Kidney (tissue), 13 donors: ENCODE measurements at regions not wholly inside any gene's neighbourhood (a gene's known extent, or its start where the extent isn't known, plus 50 kb on each side); places are given as distances from the start of the nearest gene placed in this dataset.

Experiments used
- DNase-seq, 5 donors: peaks; one replicate each; pipeline ENCODE4 v3.0.0-alpha.2; 2013 to 2020
- FAIRE-seq: peaks from 2 replicates; lab custom pipeline; 2012; peaks lifted over from hg19 to GRCh38; lab: Jason Lieb, UNC
- H3K27ac ChIP-seq, 2 donors: one replicate each; pipeline ENCODE4 v1.7.0; 2013; ENCODE audit warnings: low read depth in 2 of 2, low read length in 2 of 2, inconsistent platforms in 1 of 2
- H3K27me3 ChIP-seq: one replicate; pipeline ENCODE4 v1.7.1; 2013; ENCODE audit warnings: low read length, inconsistent platforms; ENCODE audit not compliant: control insufficient read depth, insufficient read depth
- H3K36me3 ChIP-seq, 3 donors: one replicate each; pipeline versions ENCODE4 v1.7.0 to v1.7.1; 2013; ENCODE audit warnings: low read length in 3 of 3, control low read depth in 1 of 3, inconsistent platforms in 1 of 3; ENCODE audit not compliant: insufficient read depth in 3 of 3, control insufficient read depth in 2 of 3
- H3K4me1 ChIP-seq, 3 donors: one replicate each; pipeline versions ENCODE4 v1.7.0 to v1.7.1; 2013; ENCODE audit warnings: low read length in 3 of 3, inconsistent platforms in 1 of 3, low read depth in 1 of 3; ENCODE audit not compliant: control insufficient read depth in 2 of 3, insufficient read depth in 2 of 3
- H3K4me3 ChIP-seq, 3 donors: one replicate each; pipeline versions ENCODE4 v1.7.0 to v1.8.1; 2013; ENCODE audit warnings: low read length in 3 of 3, control low read depth in 1 of 3, inconsistent platforms in 1 of 3
- H3K9ac ChIP-seq, 3 donors: one replicate each; pipeline versions ENCODE4 v1.7.0 to v1.7.1; 2013; ENCODE audit warnings: low read length in 3 of 3, control low read depth in 1 of 3, inconsistent platforms in 1 of 3
- H3K9me3 ChIP-seq, 3 donors: one replicate each; pipeline versions ENCODE4 v1.7.0 to v1.7.1; 2013; ENCODE audit warnings: low read length in 3 of 3, control low read depth in 1 of 3, inconsistent platforms in 1 of 3; ENCODE audit not compliant: control insufficient read depth in 2 of 3, insufficient read depth in 1 of 3
- CTCF ChIP-seq: IDR thresholded peaks from 3 replicates; pipeline ENCODE4 v1.5.1; 2012; ENCODE audit warnings: mild to moderate bottlenecking, moderate library complexity, borderline replicate concordance; ENCODE audit not compliant: insufficient read depth; ENCODE audit errors: extremely low read depth
- intact Hi-C: fragments of 100-400 bp; cut with DNase I; formaldehyde crosslinking; loops from one replicate; pipeline ENCODE4 v1.11.1; 2022
- donor health status: control.
- donor health status: control.
- donor health status: control.
- donor health status: control.
- donor health status: control.
- donor health status: DM: yes; HTN: yes; CAD: no.
- donor health status: Normal renal cell carcinoma (clear cell type).

- TF ChIP-seq CTCF = no peak
- Histone ChIP-seq H3K36me3 (no peaks in the 10 kb centered on the region), H3K27ac (peak overlapping the region; percentile 42 to 66), H3K27me3 (no peaks in the 10 kb centered on the region), H3K9ac (no peak overlapping the region), H3K4me1 (peaks cover 0 to 28% (median 16%) of the 10 kb centered on the region in 3 donors), H3K4me3 (no peak overlapping the region), H3K9me3 (no peaks in the 10 kb centered on the region)
- FAIRE-seq (no peak), DNase-seq (peak in 4 of 5 donors; percentile 18 to 96 (median 68))
- intact Hi-C loops = no loop called here
These were observed 214.1 kb downstream of the SEC14L1 start for GRCh38 chr17:77354670-77355455.

- H3K27ac ChIP-seq = peak overlapping the region in 1 of 2 donors; percentile 22
- DNase-seq = peak in 1 of 5 donors; percentile 50
- H3K4me1 ChIP-seq = peaks cover 0 to 22% (median 8%) of the 10 kb centered on the region in 3 donors
- no peaks in the 10 kb centered on the region for H3K36me3 ChIP-seq
- no peak overlapping the region for H3K9ac ChIP-seq
- H3K9me3 ChIP-seq = no peaks in the 10 kb centered on the region
- TF ChIP-seq CTCF = no peak
- intact Hi-C loops = no loop called here
- no peaks in the 10 kb centered on the region for H3K27me3 ChIP-seq
- FAIRE-seq = no peak
- H3K4me3 ChIP-seq = no peak overlapping the region
These were observed 215.4 kb downstream of the SEC14L1 start for GRCh38 chr17:77356109-77356689.

- no peak for FAIRE-seq
- Histone ChIP-seq H3K4me3 (no peak overlapping the region), H3K9ac (no peak overlapping the region), H3K4me1 (peaks cover 0 to 17% (median 6%) of the 10 kb centered on the region in 3 donors), H3K9me3 (no peaks in the 10 kb centered on the region), H3K27ac (no peak overlapping the region), H3K27me3 (no peaks in the 10 kb centered on the region), H3K36me3 (no peaks in the 10 kb centered on the region)
- intact Hi-C loops = no loop called here
- no peak for TF ChIP-seq CTCF
- peak in 4 of 5 donors; percentile 20 to 76 (median 58) for DNase-seq
These were observed 216.0 kb downstream of the SEC14L1 start for GRCh38 chr17:77356690-77357201.
